MM.1S (cell line): ENCODE measurements at regions not wholly inside any gene's neighbourhood (a gene's known extent, or its start where the extent isn't known, plus 50 kb on each side); places are given as distances from the start of the nearest gene placed in this dataset.

Experiments used
- EZH2 ChIP-seq: fragments of 300-600 bp; sonication (generic); optimal IDR thresholded peaks from 2 replicates; pipeline ENCODE3; 2017; ENCODE audit warnings: low read depth, mild to moderate bottlenecking, antibody characterized with exemption, low read length, mixed read lengths
- EZH2phosphoT487 ChIP-seq: fragments of 300-600 bp; sonication (generic); IDR thresholded peaks from 2 replicates; pipeline ENCODE4 v1.6.1; 2018; ENCODE audit warnings: antibody characterized with exemption, low read length
- TF ChIP-seq, protein P1 (sequence below): fragments of 300-600 bp; sonication (generic); IDR thresholded peaks from 2 replicates; pipeline ENCODE4 v1.5.1; 2016; ENCODE audit warnings: antibody characterized with exemption, low read length, mixed read lengths

GRCh38 chr2:215770668-215771067 lies 242.7 kb downstream of the MREG start:
- TF ChIP-seq, protein P1, sequence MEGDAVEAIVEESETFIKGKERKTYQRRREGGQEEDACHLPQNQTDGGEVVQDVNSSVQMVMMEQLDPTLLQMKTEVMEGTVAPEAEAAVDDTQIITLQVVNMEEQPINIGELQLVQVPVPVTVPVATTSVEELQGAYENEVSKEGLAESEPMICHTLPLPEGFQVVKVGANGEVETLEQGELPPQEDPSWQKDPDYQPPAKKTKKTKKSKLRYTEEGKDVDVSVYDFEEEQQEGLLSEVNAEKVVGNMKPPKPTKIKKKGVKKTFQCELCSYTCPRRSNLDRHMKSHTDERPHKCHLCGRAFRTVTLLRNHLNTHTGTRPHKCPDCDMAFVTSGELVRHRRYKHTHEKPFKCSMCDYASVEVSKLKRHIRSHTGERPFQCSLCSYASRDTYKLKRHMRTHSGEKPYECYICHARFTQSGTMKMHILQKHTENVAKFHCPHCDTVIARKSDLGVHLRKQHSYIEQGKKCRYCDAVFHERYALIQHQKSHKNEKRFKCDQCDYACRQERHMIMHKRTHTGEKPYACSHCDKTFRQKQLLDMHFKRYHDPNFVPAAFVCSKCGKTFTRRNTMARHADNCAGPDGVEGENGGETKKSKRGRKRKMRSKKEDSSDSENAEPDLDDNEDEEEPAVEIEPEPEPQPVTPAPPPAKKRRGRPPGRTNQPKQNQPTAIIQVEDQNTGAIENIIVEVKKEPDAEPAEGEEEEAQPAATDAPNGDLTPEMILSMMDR, result no peak
- TF ChIP-seq EZH2phosphoT487, result no peak
- no peak for TF ChIP-seq EZH2
